GM12891 (cell line): ENCODE measurements at regions not wholly inside any gene's neighbourhood (a gene's known extent, or its start where the extent isn't known, plus 50 kb on each side); places are given as distances from the start of the nearest gene placed in this dataset.

Experiments used
- POLR2A ChIP-seq: IDR thresholded peaks from 2 replicates; pipeline ENCODE4 v1.6.1; 2011; ENCODE audit warnings: low read depth, low read length, control low read depth
- POLR2AphosphoS5 ChIP-seq: IDR thresholded peaks from 2 replicates; pipeline ENCODE4 v1.6.1; 2011; ENCODE audit warnings: low read depth, low read length, control low read depth
- TAF1 ChIP-seq: IDR thresholded peaks from 2 replicates; pipeline ENCODE4 v1.6.1; 2011; ENCODE audit warnings: low read depth, low read length, control low read depth

- TF ChIP-seq POLR2A (no peak), TAF1 (no peak), POLR2AphosphoS5 (no peak)
Observed at GRCh38 chr13:40488869-40489391, 177.5 kb downstream of the FOXO1 start.
